ENCODE measurements at regions not wholly inside any gene's neighbourhood (a gene's known extent, or its start where the extent isn't known, plus 50 kb on each side); places are given as distances from the start of the nearest gene placed in this dataset.

DNA sequence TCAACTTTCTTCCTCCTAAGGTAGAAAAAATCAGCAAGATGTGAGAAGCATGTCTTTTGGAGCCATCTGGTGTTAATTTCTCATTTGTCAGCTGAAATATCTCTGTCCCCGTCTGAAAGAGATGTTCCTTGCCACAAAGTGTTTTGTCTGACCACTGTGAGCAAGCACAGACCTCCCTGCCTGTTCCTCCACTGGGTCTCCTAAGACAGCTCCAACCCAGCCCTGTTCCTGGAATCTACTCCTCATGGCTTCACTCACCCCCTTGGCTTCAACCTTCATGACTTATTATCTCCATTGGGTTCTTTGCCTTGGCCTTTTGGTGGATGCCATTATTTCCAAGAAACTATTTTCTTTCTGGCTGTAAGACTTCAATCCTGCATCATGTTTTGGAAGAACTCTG is 65.7 kb upstream of the CACHD1 start:
- no peak for DNase-seq
- Histone ChIP-seq H4K20me1 (ENCODE audit: control insufficient read depth, insufficient read depth, low read length, poor library complexity, severe bottlenecking) (no peaks in the 10 kb centered on the region), H3K27ac (ENCODE audit: low read length in 2 of 2) (no peak overlapping the region), H3K36me3 (replicated peaks in 1 of 2; ENCODE audit: control extremely low read depth in 1 of 2, control insufficient read depth in 1 of 2, extremely low read depth in 1 of 2, insufficient read depth in 2 of 2, low read length in 1 of 2) (no peaks in the 10 kb centered on the region), H3K4me1 (ENCODE audit: control insufficient read depth in 2 of 2, insufficient read depth in 2 of 2, low read length in 2 of 2) (no peaks in the 10 kb centered on the region), H3K9me3 (ENCODE audit: control extremely low read depth in 1 of 3, control insufficient read depth in 2 of 3, insufficient read depth in 1 of 3, low read length in 2 of 3) (no peaks in the 10 kb centered on the region), H3K4me2 (replicated peaks; ENCODE audit: low read depth, low read length, poor library complexity, severe bottlenecking) (no peak overlapping the region), H3K4me3 (ENCODE audit: control extremely low read depth in 1 of 5, extremely low read depth in 1 of 5, insufficient read depth in 1 of 5, low read depth in 2 of 5, low read length in 4 of 5) (no peak overlapping the region), H3K27me3 (replicated peaks in 1 of 4; ENCODE audit: control extremely low read depth in 1 of 4, control insufficient read depth in 3 of 4, insufficient read depth in 4 of 4, low read length in 3 of 4) (peaks cover 0 to 5% (median 0%) of the 10 kb centered on the region in 4 experiments), H3K79me2 (ENCODE audit: control insufficient read depth, insufficient read depth, low read length) (no peaks in the 10 kb centered on the region), H3K9ac (ENCODE audit: low read length) (no peak overlapping the region), H2AFZ (ENCODE audit: insufficient read depth, low read depth, low read length, poor library complexity, severe bottlenecking) (no peak overlapping the region)
- intact Hi-C loops (cut with micrococcal nuclease) = no loop called here
- ATAC-seq (ENCODE audit: low read depth) = no peak
- H3K27ac Mint-ChIP-seq = no peak overlapping the region
- no peaks in the 10 kb centered on the region for H3K4me1 Mint-ChIP-seq
- CTCF ChIA-PET = no interaction called here
- TF ChIP-seq EZH2 (IDR thresholded peaks at IDR 0.05; ENCODE audit: borderline replicate concordance, insufficient read depth, low read depth, low read length, poor library complexity, severe bottlenecking) = no peak
- TF ChIP-seq CTCF (IDR thresholded peaks at IDR 0.05) = no peak
- no peaks in the 10 kb centered on the region for H3K9me3 Mint-ChIP-seq (ENCODE audit: insufficient read depth)
- WGBS (ENCODE audit: insufficient coverage) = 71% methylated on average over 1 of the region's 1 CpG
- no peak overlapping the region for H3K4me3 Mint-ChIP-seq
- H3K27me3 Mint-ChIP-seq = peaks cover 5% of the 10 kb centered on the region
- POLR2A ChIA-PET = no interaction called here

DNA sequence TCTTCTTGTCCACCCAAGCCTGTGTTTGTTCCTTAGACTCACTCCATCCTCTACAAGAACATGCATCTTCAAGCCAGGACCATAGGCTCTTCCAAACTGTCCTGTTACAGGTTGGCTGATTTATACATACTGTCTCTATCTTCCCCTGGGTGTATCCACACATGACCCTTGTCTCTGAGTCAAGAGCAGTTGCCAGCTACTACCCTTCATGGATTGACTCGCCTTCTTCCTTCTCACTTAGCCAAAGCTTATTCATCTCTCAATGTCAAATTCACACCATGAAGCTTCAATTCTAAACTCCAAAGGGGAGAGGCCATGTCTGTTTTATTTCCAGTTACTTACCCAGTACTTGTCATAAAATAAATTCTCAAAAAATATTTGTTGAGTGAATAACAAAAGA is 64.1 kb upstream of the CACHD1 start:
- H3K9ac ChIP-seq (ENCODE audit: low read length) = no peak overlapping the region
- ATAC-seq (ENCODE audit: low read depth) (no peak), DNase-seq (no peak)
- Mint-ChIP-seq H3K27me3 (peaks cover 5% of the 10 kb centered on the region), H3K27ac (no peak overlapping the region), H3K9me3 (ENCODE audit: insufficient read depth) (no peaks in the 10 kb centered on the region), H3K4me1 (no peaks in the 10 kb centered on the region), H3K4me3 (no peak overlapping the region)
- WGBS (ENCODE audit: insufficient coverage) = no CpG with 5 or more reads among the region's 1 CpG
- H2AFZ ChIP-seq (ENCODE audit: insufficient read depth, low read depth, low read length, poor library complexity, severe bottlenecking) = no peak overlapping the region
- H3K27ac ChIP-seq (ENCODE audit: low read length in 2 of 2) = no peak overlapping the region
- no peaks in the 10 kb centered on the region for H4K20me1 ChIP-seq (ENCODE audit: control insufficient read depth, insufficient read depth, low read length, poor library complexity, severe bottlenecking)
- no peak overlapping the region for H3K4me3 ChIP-seq (ENCODE audit: control extremely low read depth in 1 of 5, extremely low read depth in 1 of 5, insufficient read depth in 1 of 5, low read depth in 2 of 5, low read length in 4 of 5)
- H3K79me2 ChIP-seq (ENCODE audit: control insufficient read depth, insufficient read depth, low read length) = no peaks in the 10 kb centered on the region
- no peaks in the 10 kb centered on the region for H3K36me3 ChIP-seq (replicated peaks in 1 of 2; ENCODE audit: control extremely low read depth in 1 of 2, control insufficient read depth in 1 of 2, extremely low read depth in 1 of 2, insufficient read depth in 2 of 2, low read length in 1 of 2)
- no peaks in the 10 kb centered on the region for H3K9me3 ChIP-seq (ENCODE audit: control extremely low read depth in 1 of 3, control insufficient read depth in 2 of 3, insufficient read depth in 1 of 3, low read length in 2 of 3)
- no peaks in the 10 kb centered on the region for H3K4me1 ChIP-seq (ENCODE audit: control insufficient read depth in 2 of 2, insufficient read depth in 2 of 2, low read length in 2 of 2)
- ChIA-PET CTCF (no interaction called here), POLR2A (no interaction called here)
- H3K27me3 ChIP-seq (replicated peaks in 1 of 4; ENCODE audit: control extremely low read depth in 1 of 4, control insufficient read depth in 3 of 4, insufficient read depth in 4 of 4, low read length in 3 of 4) = peaks cover 0 to 5% (median 0%) of the 10 kb centered on the region in 4 experiments
- no peak for TF ChIP-seq EZH2 (IDR thresholded peaks at IDR 0.05; ENCODE audit: borderline replicate concordance, insufficient read depth, low read depth, low read length, poor library complexity, severe bottlenecking)
- no peak for TF ChIP-seq CTCF (IDR thresholded peaks at IDR 0.05)
- intact Hi-C loops (cut with micrococcal nuclease) = no loop called here
- H3K4me2 ChIP-seq (replicated peaks; ENCODE audit: low read depth, low read length, poor library complexity, severe bottlenecking) = no peak overlapping the region
